GM12878 (cell line): ENCODE measurements at regions not wholly inside any gene's neighbourhood (a gene's known extent, or its start where the extent isn't known, plus 50 kb on each side); places are given as distances from the start of the nearest gene placed in this dataset.

Experiments used
- ATAC-seq: fragments of 200-7000 bp; cut with Tn5 transposase; 3 replicates; pipeline ENCODE4 v1.9.1; 2020; ENCODE audit warnings: mild to moderate bottlenecking, moderate library complexity
- BruUV-seq: library from RNA; stranded (reverse); fragments of 400-500 nt; replicated peaks from 2 replicates; lab custom pipeline; 2021; lab: Mats Ljungman, UMichigan
- CTCF ChIA-PET: fragments of 300-600 bp; sonication (Branson Sonifier 250); formaldehyde crosslinking; extraction: SDS; loops from one replicate; lab custom pipeline; 2021; ENCODE audit warnings: inconsistent platforms; lab: Yijun Ruan, JAX
- POLR2A ChIA-PET: fragments of 350-600 bp; formaldehyde crosslinking; extraction: SDS; loops from one replicate; lab custom pipeline; 2021; ENCODE audit warnings: inconsistent platforms; lab: Charles Lee
- RAD21 ChIA-PET: fragments of 300-600 bp; sonication (Branson Sonifier 250); formaldehyde crosslinking; loops from one replicate; lab custom pipeline; 2023; ENCODE audit warnings: antibody characterized with exemption; ENCODE audit not compliant: unreplicated experiment; lab: Charles Lee
- SMC1A ChIA-PET: fragments of 300-600 bp; sonication (Branson Sonifier 250); formaldehyde crosslinking; loops from one replicate; lab custom pipeline; 2023; ENCODE audit not compliant: unreplicated experiment, uncharacterized antibody; lab: Charles Lee
- DNase-seq: peaks from one replicate; pipeline ENCODE4 v3.0.0-alpha.2; 2011; ENCODE audit warnings: low read depth, low spot score
- FAIRE-seq: peaks from 3 replicates; lab custom pipeline; 2011; peaks lifted over from hg19 to GRCh38; lab: Jason Lieb, UNC
- H2AFZ ChIP-seq: 2 replicates; pipeline ENCODE4 v1.6.0; 2011; ENCODE audit warnings: low read depth, low read length, control low read depth; ENCODE audit not compliant: control insufficient read depth
- H3K27ac ChIP-seq: 2 replicates; pipeline ENCODE4 v1.5.1; 2011; ENCODE audit warnings: control low read depth; ENCODE audit not compliant: control insufficient read depth, insufficient read depth
- H3K27me3 ChIP-seq, 2 experiments: replicated peaks in 1 of 2; 2 replicates each; pipeline versions ENCODE4 v1.6.0 to v1.6.1; 2011; ENCODE audit warnings: low read length in 1 of 2; ENCODE audit not compliant: control insufficient read depth in 2 of 2, insufficient read depth in 2 of 2
- H3K36me3 ChIP-seq, 2 experiments: 2 replicates each; pipeline ENCODE4 v1.5.1; 2011; ENCODE audit warnings: low read length in 1 of 2; ENCODE audit not compliant: control insufficient read depth in 2 of 2, insufficient read depth in 2 of 2
- H3K4me1 ChIP-seq: 2 replicates; pipeline ENCODE4 v1.6.1; 2011; ENCODE audit warnings: mild to moderate bottlenecking, low read length, moderate library complexity, mixed read lengths; ENCODE audit not compliant: control insufficient read depth, insufficient read depth
- H3K4me2 ChIP-seq: 2 replicates; pipeline ENCODE4 v1.6.0; 2011; ENCODE audit warnings: control low read depth; ENCODE audit not compliant: control insufficient read depth, insufficient read depth
- H3K4me3 ChIP-seq: fragments of 200-600 bp; sonication (generic); 2 replicates; pipeline ENCODE4 v1.5.1; 2016
- H3K79me2 ChIP-seq: 2 replicates; pipeline ENCODE4 v1.6.0; 2011; ENCODE audit warnings: low read length; ENCODE audit not compliant: control insufficient read depth, insufficient read depth
- H3K9ac ChIP-seq: 2 replicates; pipeline ENCODE4 v1.8.0; 2011; ENCODE audit warnings: low read length, control low read depth, mixed read lengths; ENCODE audit not compliant: control insufficient read depth, insufficient read depth
- H3K9me3 ChIP-seq: replicated peaks from 3 replicates; pipeline ENCODE4 v1.5.1; 2011; ENCODE audit warnings: mild to moderate bottlenecking, low read length; ENCODE audit not compliant: control insufficient read depth, insufficient read depth
- H4K20me1 ChIP-seq: 2 replicates; pipeline ENCODE4 v1.6.0; 2011; ENCODE audit not compliant: control insufficient read depth, insufficient read depth
- BMI1 ChIP-seq: fragments of 450-650 bp; IDR thresholded peaks from 2 replicates; pipeline ENCODE4 v1.6.1; 2016; ENCODE audit warnings: mild to moderate bottlenecking, moderate library complexity, borderline replicate concordance
- CHD4 ChIP-seq: fragments of 200-600 bp; sonication (generic); IDR thresholded peaks from 2 replicates; pipeline ENCODE4 v1.6.1; 2016; ENCODE audit warnings: mild to moderate bottlenecking
- EZH2 ChIP-seq: IDR thresholded peaks from 2 replicates; pipeline ENCODE4 v1.6.1; 2012; ENCODE audit warnings: low read depth, mild to moderate bottlenecking, control low read depth, inconsistent platforms, low read length, borderline replicate concordance; ENCODE audit not compliant: control insufficient read depth
- NR2C2 ChIP-seq: IDR thresholded peaks from 2 replicates; pipeline ENCODE4 v1.6.1; 2011; ENCODE audit warnings: borderline replicate concordance, low read depth; ENCODE audit not compliant: control insufficient read depth, insufficient read length
- RUNX3 ChIP-seq: IDR thresholded peaks from 2 replicates; pipeline ENCODE4 v1.6.1; 2012; ENCODE audit warnings: low read length, inconsistent platforms
- SIN3A ChIP-seq: IDR thresholded peaks from 2 replicates; pipeline ENCODE4 v1.6.1; 2012; ENCODE audit warnings: low read depth, low read length, improper control_type of control experiment
- SIX5 ChIP-seq: IDR thresholded peaks from 2 replicates; pipeline ENCODE4 v1.6.1; 2011; ENCODE audit warnings: mild to moderate bottlenecking, low read depth, low read length, moderate library complexity; ENCODE audit not compliant: severe bottlenecking
- SRF ChIP-seq, 2 experiments: IDR thresholded peaks; 2 replicates each; pipeline ENCODE4 v1.6.1; 2011; ENCODE audit warnings: low read depth in 2 of 2, low read length in 2 of 2, mild to moderate bottlenecking in 1 of 2, moderate library complexity in 1 of 2
- STAT1 ChIP-seq: fragments of 450-650 bp; conservative IDR thresholded peaks from 2 replicates; pipeline ENCODE4 v1.6.1; 2014; ENCODE audit warnings: antibody characterized with exemption, mild to moderate bottlenecking
- ZBED1 ChIP-seq: IDR thresholded peaks from 2 replicates; pipeline ENCODE4 v1.6.1; 2016; ENCODE audit warnings: borderline replicate concordance
- ZNF24 ChIP-seq: fragments of 450-650 bp; IDR thresholded peaks from 2 replicates; pipeline ENCODE4 v1.6.1; 2017; ENCODE audit warnings: antibody characterized with exemption, mild to moderate bottlenecking
- WGBS: methylation state at CpG from one replicate; pipeline ENCODE4 v1.1.6; 2016; ENCODE audit warnings: low lambda C conversion rate; ENCODE audit not compliant: insufficient replicate concordance, insufficient coverage; ENCODE audit errors: missing lambda C conversion rate; 5-methylcytosine and 5-hydroxymethylcytosine counted together
- in situ Hi-C: fragments of 300-500 bp; cut with MboI; formaldehyde crosslinking; loops from 9 replicates; pipeline ENCODE4 v1.14.3; 2018; ENCODE audit warnings: mixed read lengths
- intact Hi-C: fragments of 100-400 bp; cut with micrococcal nuclease; formaldehyde crosslinking; loops from one replicate; pipeline ENCODE4 v1.14.2; 2022; ENCODE audit not compliant: unreplicated experiment
- TF ChIP-seq, protein P1 (sequence below): fragments of 450-650 bp; formaldehyde crosslinking; IDR thresholded peaks from 2 replicates; pipeline ENCODE4 v1.4.0; 2020; ENCODE audit warnings: mild to moderate bottlenecking, moderate library complexity
- TF ChIP-seq, protein P2 (sequence below), 3 experiments: IDR thresholded peaks in 2 of 3; conservative IDR thresholded peaks in 1 of 3; 2 replicates each; pipeline ENCODE4 v1.5.1; 2011; ENCODE audit warnings: low read depth in 3 of 3, low read length in 3 of 3, mild to moderate bottlenecking in 3 of 3, control low read depth in 2 of 3, moderate library complexity in 2 of 3, inconsistent platforms in 1 of 3, mixed read lengths in 1 of 3; ENCODE audit not compliant: control insufficient read depth in 2 of 3, insufficient read depth in 1 of 3; ENCODE audit errors: extremely low read depth in 1 of 3

DNA sequence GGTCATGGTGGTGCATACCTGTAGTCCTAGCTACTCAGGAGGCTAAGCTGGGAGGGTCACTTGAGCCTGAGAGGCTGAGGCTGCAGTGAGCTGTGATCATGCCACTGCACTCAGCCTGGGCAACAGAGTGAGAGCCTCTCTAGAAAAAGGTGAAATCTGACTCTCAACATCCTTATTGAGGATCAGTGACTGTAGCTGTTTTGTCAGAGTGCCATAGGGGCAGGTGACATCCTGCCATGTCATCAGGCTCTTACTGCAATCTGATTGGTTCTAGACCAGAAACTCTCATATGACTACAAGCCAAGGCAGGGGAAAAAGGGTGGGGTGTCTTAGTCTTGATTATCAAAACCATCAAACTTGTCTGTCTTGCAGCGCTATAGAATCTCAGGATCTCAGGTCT is 62.8 kb upstream of the NGF start (continued):
- TF ChIP-seq, protein P1, sequence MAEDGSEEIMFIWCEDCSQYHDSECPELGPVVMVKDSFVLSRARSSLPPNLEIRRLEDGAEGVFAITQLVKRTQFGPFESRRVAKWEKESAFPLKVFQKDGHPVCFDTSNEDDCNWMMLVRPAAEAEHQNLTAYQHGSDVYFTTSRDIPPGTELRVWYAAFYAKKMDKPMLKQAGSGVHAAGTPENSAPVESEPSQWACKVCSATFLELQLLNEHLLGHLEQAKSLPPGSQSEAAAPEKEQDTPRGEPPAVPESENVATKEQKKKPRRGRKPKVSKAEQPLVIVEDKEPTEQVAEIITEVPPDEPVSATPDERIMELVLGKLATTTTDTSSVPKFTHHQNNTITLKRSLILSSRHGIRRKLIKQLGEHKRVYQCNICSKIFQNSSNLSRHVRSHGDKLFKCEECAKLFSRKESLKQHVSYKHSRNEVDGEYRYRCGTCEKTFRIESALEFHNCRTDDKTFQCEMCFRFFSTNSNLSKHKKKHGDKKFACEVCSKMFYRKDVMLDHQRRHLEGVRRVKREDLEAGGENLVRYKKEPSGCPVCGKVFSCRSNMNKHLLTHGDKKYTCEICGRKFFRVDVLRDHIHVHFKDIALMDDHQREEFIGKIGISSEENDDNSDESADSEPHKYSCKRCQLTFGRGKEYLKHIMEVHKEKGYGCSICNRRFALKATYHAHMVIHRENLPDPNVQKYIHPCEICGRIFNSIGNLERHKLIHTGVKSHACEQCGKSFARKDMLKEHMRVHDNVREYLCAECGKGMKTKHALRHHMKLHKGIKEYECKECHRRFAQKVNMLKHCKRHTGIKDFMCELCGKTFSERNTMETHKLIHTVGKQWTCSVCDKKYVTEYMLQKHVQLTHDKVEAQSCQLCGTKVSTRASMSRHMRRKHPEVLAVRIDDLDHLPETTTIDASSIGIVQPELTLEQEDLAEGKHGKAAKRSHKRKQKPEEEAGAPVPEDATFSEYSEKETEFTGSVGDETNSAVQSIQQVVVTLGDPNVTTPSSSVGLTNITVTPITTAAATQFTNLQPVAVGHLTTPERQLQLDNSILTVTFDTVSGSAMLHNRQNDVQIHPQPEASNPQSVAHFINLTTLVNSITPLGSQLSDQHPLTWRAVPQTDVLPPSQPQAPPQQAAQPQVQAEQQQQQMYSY (CRISPR knock-in tag) = no peak
- TF ChIP-seq ZNF24 (no peak), NR2C2 (no peak), BMI1 (no peak), SIX5 (no peak), SIN3A (no peak)

DNA sequence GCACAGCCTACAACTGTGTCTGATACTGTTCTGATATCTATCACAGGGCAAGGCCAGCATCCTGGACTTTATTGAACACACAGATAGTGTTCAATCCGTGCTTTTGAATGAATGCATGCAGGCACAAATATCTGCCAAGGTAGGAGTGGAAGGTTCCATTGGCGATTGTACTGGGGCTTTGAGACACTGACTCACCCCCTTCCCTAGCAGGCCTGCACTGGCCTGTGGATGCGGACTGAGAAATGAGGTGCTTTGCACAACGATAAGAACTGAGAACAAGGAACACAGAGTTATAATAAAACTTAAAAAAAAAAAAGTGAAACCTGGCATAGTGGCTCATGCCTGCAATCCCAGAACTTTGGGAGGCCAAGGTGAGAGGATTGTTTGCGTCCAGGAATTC is 62.4 kb upstream of the NGF start:
- Histone ChIP-seq H3K27ac (no peak overlapping the region), H3K9me3 (no peaks in the 10 kb centered on the region), H3K4me2 (no peak overlapping the region), H3K27me3 (no peaks in the 10 kb centered on the region; a peak in 1 of 4 replicates)
- POLR2A ChIA-PET = no interaction called here
- no peak for TF ChIP-seq ZBED1
- TF ChIP-seq NR2C2 = no peak
- TF ChIP-seq, protein P2, sequence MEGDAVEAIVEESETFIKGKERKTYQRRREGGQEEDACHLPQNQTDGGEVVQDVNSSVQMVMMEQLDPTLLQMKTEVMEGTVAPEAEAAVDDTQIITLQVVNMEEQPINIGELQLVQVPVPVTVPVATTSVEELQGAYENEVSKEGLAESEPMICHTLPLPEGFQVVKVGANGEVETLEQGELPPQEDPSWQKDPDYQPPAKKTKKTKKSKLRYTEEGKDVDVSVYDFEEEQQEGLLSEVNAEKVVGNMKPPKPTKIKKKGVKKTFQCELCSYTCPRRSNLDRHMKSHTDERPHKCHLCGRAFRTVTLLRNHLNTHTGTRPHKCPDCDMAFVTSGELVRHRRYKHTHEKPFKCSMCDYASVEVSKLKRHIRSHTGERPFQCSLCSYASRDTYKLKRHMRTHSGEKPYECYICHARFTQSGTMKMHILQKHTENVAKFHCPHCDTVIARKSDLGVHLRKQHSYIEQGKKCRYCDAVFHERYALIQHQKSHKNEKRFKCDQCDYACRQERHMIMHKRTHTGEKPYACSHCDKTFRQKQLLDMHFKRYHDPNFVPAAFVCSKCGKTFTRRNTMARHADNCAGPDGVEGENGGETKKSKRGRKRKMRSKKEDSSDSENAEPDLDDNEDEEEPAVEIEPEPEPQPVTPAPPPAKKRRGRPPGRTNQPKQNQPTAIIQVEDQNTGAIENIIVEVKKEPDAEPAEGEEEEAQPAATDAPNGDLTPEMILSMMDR (IDR thresholded peaks at IDR 0.05 in 2 of 3, conservative IDR thresholded peaks at IDR 0.05 in 1 of 3; ENCODE audit: control insufficient read depth in 2 of 3, extremely low read depth in 1 of 3, insufficient read depth in 1 of 3, low read depth in 3 of 3, low read length in 3 of 3) = no peak
- no peak for TF ChIP-seq SRF (IDR thresholded peaks at IDR 0.05; ENCODE audit: low read depth in 2 of 2, low read length in 2 of 2)
- TF ChIP-seq EZH2 = no peak
- TF ChIP-seq RUNX3 = no peak
- no peak for TF ChIP-seq CHD4
- no peak for TF ChIP-seq STAT1
- TF ChIP-seq, all 136 proteins: peak for 0
- no peak for FAIRE-seq
- ChIA-PET RAD21 (no interaction called here), CTCF (no interaction called here), SMC1A (no interaction called here)
- intact Hi-C loops (no loop called here), in situ Hi-C loops (no loop called here)
- Histone ChIP-seq H3K4me3 (no peak overlapping the region), H3K79me2 (no peaks in the 10 kb centered on the region), H4K20me1 (no peaks in the 10 kb centered on the region), H3K36me3 (no peaks in the 10 kb centered on the region), H3K4me1 (no peaks in the 10 kb centered on the region), H3K9ac (no peak overlapping the region), H2AFZ (no peak overlapping the region)
- no TSS peak for BruUV-seq
- no peak for DNase-seq
- WGBS = 35% methylated on average over 5 of the region's 5 CpGs
- no peak for ATAC-seq
